HS-27A (cell line): ENCODE measurements at regions not wholly inside any gene's neighbourhood (a gene's known extent, or its start where the extent isn't known, plus 50 kb on each side); places are given as distances from the start of the nearest gene placed in this dataset.
"Not testable (repeated sequence)": the region's sequence is repeated elsewhere in the genome, so short reads cannot be mapped to it uniquely, and the experiment has no call there.

Source experiments
- DNase-seq: peaks from one replicate; pipeline ENCODE4 v3.0.0-alpha.2; 2012; ENCODE audit warnings: low read depth, missing footprints

DNA sequence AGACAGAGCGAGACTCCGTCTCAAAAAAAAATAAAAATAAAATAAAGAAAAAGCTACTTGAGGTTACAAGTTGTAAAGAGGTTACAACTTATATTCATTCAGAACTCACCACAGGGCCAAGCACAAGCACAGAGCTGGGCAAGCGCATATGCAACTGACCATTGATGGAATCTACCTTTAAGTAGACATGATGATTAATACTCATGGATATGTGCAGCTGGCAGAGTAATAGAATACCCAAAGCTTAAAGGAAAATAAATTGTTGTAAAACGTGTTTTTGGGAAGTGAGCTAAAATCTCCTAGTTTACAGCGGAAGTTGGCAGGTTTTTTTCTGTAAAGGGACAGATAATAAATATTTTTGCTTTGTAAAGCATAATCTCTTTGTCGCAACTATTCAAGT is 111.6 kb downstream of the TMEM168 start:
- no peak for DNase-seq

GRCh38 chr7:112689466-112690177 is 100.6 kb downstream of the TMEM168 start:
- DNase-seq: not testable (repeated sequence)

DNA sequence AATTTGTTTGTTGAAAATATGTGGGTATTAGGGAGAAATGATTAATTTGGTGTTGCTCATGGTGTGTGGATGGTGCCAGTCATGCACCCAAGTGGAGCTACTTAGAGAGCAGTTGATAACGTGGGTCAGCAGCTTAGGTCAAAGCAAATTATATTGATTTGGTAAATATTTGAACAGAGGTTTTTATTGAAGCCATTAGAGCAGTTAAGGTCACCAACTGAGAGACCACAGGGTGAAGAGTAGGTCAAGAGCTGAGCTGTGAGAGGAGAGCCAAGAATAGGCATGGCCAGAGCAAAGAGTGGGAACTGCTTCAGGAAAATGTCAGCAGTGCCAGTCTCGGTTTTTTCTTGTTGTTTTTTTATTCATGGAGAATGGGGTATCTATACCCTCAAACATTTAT is 97.9 kb downstream of the TMEM168 start:
- no peak for DNase-seq

DNA sequence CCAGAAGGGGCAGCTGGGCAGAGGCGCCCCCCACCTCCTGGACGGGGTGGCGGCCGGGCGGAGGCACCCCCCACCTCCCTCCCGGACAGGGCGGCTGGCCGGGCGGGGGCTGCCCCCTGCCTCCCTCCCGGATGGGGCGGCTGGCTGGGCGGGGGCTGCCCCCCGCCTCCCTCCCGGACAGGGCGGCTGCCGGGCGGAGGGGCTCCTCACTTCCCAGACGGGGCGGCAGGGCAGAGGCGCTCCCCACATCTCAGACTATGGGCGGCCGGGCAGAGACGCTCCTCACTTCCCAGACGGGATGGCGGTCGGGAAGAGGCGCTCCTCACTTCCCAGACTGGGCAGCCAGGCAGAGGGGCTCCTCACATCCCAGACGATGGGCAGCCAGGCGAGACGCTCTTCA is 93.0 kb downstream of the TMEM168 start:
- DNase-seq: not testable (repeated sequence)

GRCh38 chr7:112699725-112700513 is 90.3 kb downstream of the TMEM168 start:
- DNase-seq: no peak

DNA sequence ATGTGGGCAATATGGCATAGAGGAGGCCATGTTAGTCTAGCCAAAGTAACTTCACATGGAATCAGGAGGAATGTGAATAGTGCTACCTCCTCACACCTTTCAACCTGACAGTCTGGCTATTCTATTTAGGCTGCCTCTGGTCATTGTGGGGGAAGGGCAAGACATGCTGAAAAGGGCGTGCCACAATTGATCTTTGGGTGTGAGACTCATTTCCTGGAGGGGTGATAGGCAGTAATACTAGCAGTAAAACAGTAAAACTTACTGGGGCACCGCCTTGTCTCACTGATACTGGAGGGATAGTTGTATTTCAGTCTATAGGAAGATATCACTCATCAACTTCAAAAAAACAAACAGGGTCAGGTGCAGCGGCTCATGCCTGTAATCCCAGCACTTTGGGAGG is 88.7 kb downstream of the TMEM168 start:
- DNase-seq: no peak

GRCh38 chr7:112707655-112708054 is 82.5 kb downstream of the TMEM168 start:
- DNase-seq: no peak

DNA sequence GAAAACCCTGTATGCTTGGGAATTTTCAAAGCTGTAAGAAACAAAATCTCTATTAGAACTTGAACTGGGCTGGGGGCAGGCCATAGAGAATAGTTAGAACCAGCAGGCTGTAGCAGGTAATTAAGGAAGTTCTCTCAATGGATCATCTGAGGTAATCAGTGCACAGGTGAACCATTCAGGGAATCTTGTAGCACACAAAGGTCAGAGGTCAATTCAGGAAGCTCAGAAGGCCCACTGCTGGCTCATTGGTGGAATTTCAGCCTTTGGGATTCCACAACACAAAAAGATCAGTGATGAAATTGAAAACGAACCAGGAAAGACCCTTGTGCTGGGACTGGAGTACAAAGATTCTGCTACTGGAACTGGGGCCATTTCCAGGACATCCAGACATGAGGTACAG is 82.0 kb downstream of the TMEM168 start:
- DNase-seq: no peak
